AG09319 (cell line): ENCODE measurements at regions not wholly inside any gene's neighbourhood (a gene's known extent, or its start where the extent isn't known, plus 50 kb on each side); places are given as distances from the start of the nearest gene placed in this dataset.

Experiments used
- DNase-seq: peaks from one replicate; pipeline ENCODE4 v3.0.0-alpha.2; 2010; ENCODE audit warnings: low read depth; ENCODE audit errors: extremely low read depth
- CTCF ChIP-seq: IDR thresholded peaks from 2 replicates; pipeline ENCODE4 v1.5.1; 2011; ENCODE audit warnings: low read depth, mild to moderate bottlenecking, inconsistent platforms, low read length, moderate library complexity

- no peak for TF ChIP-seq CTCF
- DNase-seq = no peak
Measured at GRCh38 chr3:89624494-89624893, 517.1 kb downstream of the EPHA3 start.

- no peak for DNase-seq
- no peak for TF ChIP-seq CTCF
Measured at GRCh38 chr3:89625945-89626344, 518.5 kb downstream of the EPHA3 start.

- DNase-seq = no peak
- TF ChIP-seq CTCF = no peak
Measured at GRCh38 chr3:89628856-89629670, 521.6 kb downstream of the EPHA3 start.

- TF ChIP-seq CTCF = no peak
- no peak for DNase-seq
Measured at GRCh38 chr3:89635137-89635536, 527.7 kb downstream of the EPHA3 start.

- TF ChIP-seq CTCF = no peak
- DNase-seq = no peak
Measured at GRCh38 chr3:89644716-89645115, 537.3 kb downstream of the EPHA3 start.

- no peak for TF ChIP-seq CTCF
- no peak for DNase-seq
Measured at GRCh38 chr3:89649431-89649830, 542.0 kb downstream of the EPHA3 start.

GRCh38 chr3:89654031-89654430, 546.6 kb downstream of the EPHA3 start:
- no peak for TF ChIP-seq CTCF
- DNase-seq = no peak
